NCI-H2227 treated with DMSO at 0.1 percent for 48 hours (cell line): ENCODE measurements at regions not wholly inside any gene's neighbourhood (a gene's known extent, or its start where the extent isn't known, plus 50 kb on each side); places are given as distances from the start of the nearest gene placed in this dataset.

Experiments
- DNase-seq: peaks from one replicate; lab custom pipeline; 2025; lab: John Stamatoyannopoulos, UW

DNA sequence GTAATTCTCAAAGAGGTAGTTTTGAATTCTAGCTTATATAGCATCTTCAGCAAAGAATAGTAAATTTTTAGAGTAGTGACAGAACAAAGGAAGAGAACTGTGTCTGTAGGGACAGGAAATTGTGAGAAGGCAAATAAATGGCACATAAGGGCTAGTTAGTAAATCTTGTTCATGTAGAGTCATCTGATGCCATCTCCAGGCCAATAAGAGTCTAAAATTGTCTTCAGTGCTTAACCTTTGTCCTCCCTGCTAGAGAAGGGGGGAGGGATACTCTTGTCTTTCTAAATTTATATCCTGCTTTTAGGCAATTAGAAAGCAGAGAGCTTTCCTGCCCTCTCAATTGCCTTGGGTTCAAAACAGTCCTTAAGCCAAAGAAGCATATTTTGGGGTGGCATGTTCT lies 87.0 kb upstream of the DNAJC19 start:
- no peak for DNase-seq

GRCh38 chr3:181075098-181075497 lies 85.6 kb upstream of the DNAJC19 start:
- no peak for DNase-seq

DNA sequence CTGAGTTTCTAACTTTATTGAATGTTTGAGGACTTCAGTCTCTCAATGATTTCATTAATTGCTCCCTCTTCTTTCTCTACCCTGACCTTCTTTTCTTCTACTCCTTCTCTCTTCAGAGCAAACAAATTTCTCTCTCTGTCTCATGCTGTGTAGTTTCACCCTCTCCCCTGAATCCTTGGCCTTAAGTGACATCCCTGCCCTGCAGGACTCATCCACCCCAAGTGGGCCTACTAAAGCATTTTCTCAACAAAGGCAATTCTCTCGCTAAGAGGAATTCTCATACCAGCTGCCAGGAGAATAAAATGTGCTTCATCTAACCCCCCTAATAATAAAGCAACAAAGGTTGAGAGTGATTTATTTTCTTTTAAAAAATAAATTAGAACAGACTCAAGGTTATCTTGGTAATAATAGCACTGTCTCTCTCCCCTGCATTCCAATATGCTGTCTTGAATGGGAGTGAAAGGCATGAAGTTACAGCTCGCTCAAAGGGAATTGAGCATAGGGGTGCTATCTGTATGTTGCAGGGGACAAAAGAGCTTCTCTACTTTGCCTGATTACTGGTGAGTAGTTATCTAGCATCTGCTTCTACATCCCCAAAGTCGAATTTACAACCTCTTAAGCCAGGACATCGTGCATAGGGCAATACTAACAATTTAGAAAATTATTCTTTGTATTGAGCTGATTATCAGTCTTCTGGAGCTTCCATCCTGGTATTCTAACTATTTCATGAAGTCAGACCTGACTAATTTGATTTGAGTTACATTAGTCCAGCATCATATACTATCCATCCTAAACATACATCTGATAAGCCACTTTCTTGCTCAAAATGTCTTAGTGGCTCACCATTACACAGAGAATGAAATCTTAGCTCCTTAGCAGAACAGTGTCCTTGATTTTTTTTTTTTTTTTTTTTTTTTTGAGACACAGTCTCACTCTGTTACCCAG lies 76.9 kb upstream of the DNAJC19 start:
- DNase-seq: peak; percentile 85

DNA sequence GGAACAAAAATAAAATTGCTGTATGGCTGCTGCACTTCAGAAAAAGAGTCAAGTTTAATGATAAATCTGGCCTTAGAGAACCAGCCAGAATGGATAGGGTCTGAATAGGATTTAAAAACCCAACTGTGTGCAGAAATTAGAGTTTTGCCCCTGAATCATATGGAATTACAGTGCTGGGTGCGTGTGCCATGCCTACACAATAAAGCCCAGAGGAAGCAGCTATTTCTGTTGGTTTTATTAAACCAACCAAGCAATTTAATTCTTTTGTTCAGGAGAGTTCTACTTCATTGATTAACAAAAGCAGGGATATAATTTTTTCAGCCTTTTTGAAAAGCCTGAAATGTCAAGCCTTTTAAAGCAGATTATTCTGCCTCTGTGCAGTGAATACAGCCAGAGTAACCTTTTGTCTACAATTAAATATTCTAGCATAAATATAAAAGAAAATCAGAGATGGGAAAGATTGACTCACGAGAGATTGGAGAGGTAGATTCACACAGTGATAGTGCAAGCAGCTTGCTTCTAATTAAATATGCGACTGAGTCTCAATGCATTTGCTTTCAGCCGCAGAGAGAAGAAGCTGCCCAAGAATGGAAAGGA lies 66.7 kb upstream of the DNAJC19 start:
- DNase-seq: peak; percentile 87

DNA sequence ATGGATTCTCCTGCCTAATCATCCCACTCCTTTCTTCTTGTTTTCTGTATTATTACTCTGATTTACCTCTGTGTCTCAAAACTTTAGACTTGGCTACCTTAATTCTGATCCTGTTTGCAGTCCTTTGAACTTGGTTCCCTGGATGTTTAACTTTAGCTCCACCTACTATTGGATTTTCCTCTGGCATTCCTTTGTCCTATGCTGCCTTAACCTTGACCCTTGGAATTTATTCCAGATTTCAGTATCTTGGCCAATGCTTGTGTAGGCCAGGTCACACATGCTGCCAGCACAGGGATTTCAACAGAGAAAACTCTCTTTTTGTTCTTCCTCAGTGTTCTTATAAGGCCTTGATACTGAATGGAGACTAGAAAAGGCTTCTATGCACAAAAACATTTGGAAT lies 65.0 kb upstream of the DNAJC19 start:
- no peak for DNase-seq

GRCh38 chr3:181052256-181052655 lies 62.7 kb upstream of the DNAJC19 start:
- no peak for DNase-seq

GRCh38 chr3:181050738-181051137 lies 61.2 kb upstream of the DNAJC19 start:
- no peak for DNase-seq

DNA sequence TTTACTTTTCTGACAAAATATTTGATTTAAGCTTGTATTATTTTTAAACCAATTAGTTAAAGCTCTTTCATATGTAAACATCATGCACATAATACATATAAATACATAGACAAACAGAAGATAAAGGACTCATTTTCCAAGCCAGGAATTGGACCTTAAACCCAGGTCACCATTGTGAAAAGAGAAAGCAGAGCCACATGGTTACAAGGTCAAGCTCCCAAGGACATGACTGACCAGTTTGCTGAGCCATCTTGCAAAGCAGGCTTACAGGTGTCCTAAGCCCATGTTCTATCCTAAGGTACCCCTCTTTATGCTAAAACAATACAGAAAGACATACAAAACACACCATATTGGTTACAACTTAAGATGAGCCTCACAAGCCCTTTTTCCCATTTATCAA lies 50.5 kb upstream of the DNAJC19 start:
- no peak for DNase-seq
